WTC11 (cell line): ENCODE measurements at regions not wholly inside any gene's neighbourhood (a gene's known extent, or its start where the extent isn't known, plus 50 kb on each side); places are given as distances from the start of the nearest gene placed in this dataset.

Experiments used
- ATAC-seq: fragments of 200-7000 bp; cut with Tn5 transposase; 2 replicates; pipeline ENCODE4 v1.10.0; 2021; ENCODE audit warnings: mild to moderate bottlenecking, moderate library complexity
- CTCF ChIA-PET: fragments of 300-600 bp; sonication (Branson Sonifier 250); formaldehyde crosslinking; loops from one replicate; lab custom pipeline; 2021; ENCODE audit warnings: antibody characterized with exemption; lab: Charles Lee
- POLR2A ChIA-PET: fragments of 350-600 bp; sonication (Branson Sonifier 250); formaldehyde crosslinking; loops from one replicate; lab custom pipeline; 2021; ENCODE audit warnings: antibody characterized with exemption; lab: Charles Lee
- DNase-seq: peaks from one replicate; pipeline ENCODE4 v3.0.0; 2021; ENCODE audit warnings: low spot score
- H3K27ac Mint-ChIP-seq: 2 replicates; pipeline ENCODE4 v1.8.0; 2021; ENCODE audit warnings: mixed read lengths
- H3K27me3 Mint-ChIP-seq: 2 replicates; pipeline ENCODE4 v1.8.0; 2021; ENCODE audit warnings: low read depth, mild to moderate bottlenecking, moderate library complexity, mixed read lengths
- H3K36me3 Mint-ChIP-seq: 2 replicates; pipeline ENCODE4 v1.8.0; 2021; ENCODE audit warnings: mixed read lengths
- H3K4me1 Mint-ChIP-seq: 2 replicates; pipeline ENCODE4 v1.8.0; 2022; ENCODE audit warnings: mixed read lengths
- H3K4me3 Mint-ChIP-seq: 2 replicates; pipeline ENCODE4 v1.8.0; 2021; ENCODE audit warnings: mild to moderate bottlenecking, moderate library complexity, mixed read lengths
- H3K9me3 Mint-ChIP-seq: 2 replicates; pipeline ENCODE4 v1.8.0; 2021; ENCODE audit warnings: mixed read lengths
- ETV6 ChIP-seq: sonication (generic); formaldehyde crosslinking; IDR thresholded peaks from 2 replicates; pipeline ENCODE4 v1.8.1; 2022; ENCODE audit warnings: mild to moderate bottlenecking, missing genetic modification reagents
- JAZF1 ChIP-seq: fragments of 250-450 bp; sonication (Bioruptor Pico); IDR thresholded peaks from 2 replicates; pipeline ENCODE4 v1.9.0; 2021; ENCODE audit warnings: moderate library complexity, mild to moderate bottlenecking, inconsistent platforms
- NR1H2 ChIP-seq: sonication (generic); formaldehyde crosslinking; IDR thresholded peaks from 2 replicates; pipeline ENCODE4 v1.9.0; 2021; ENCODE audit warnings: mild to moderate bottlenecking, moderate library complexity, missing genetic modification reagents
- NR2C2 ChIP-seq: sonication (generic); formaldehyde crosslinking; IDR thresholded peaks from 2 replicates; pipeline ENCODE4 v1.8.0; 2022; ENCODE audit warnings: mild to moderate bottlenecking, missing genetic modification reagents
- PRRX2 ChIP-seq: fragments of 250-450 bp; sonication (Bioruptor Pico); IDR thresholded peaks from 2 replicates; pipeline ENCODE4 v1.8.0; 2021; ENCODE audit warnings: mild to moderate bottlenecking
- SOX15 ChIP-seq: fragments of 250-450 bp; sonication (Bioruptor Pico); IDR thresholded peaks from 2 replicates; pipeline ENCODE4 v1.9.0; 2021; ENCODE audit warnings: mild to moderate bottlenecking
- TEAD1 ChIP-seq: sonication (generic); formaldehyde crosslinking; IDR thresholded peaks from 2 replicates; pipeline ENCODE4 v1.8.0; 2022; ENCODE audit warnings: mild to moderate bottlenecking, missing genetic modification reagents
- TEAD4 ChIP-seq: sonication (generic); formaldehyde crosslinking; IDR thresholded peaks from 2 replicates; pipeline ENCODE4 v1.8.0; 2022; ENCODE audit warnings: mild to moderate bottlenecking, missing genetic modification reagents
- TP53 ChIP-seq: sonication (generic); formaldehyde crosslinking; IDR thresholded peaks from 2 replicates; pipeline ENCODE4 v1.8.1; 2023; ENCODE audit warnings: mild to moderate bottlenecking, missing genetic modification reagents
- ZBTB21 ChIP-seq: sonication (generic); formaldehyde crosslinking; IDR thresholded peaks from 2 replicates; pipeline ENCODE4 v1.8.1; 2023; ENCODE audit warnings: mild to moderate bottlenecking, missing genetic modification reagents, borderline replicate concordance
- ZNF671 ChIP-seq: fragments of 250-450 bp; sonication (Bioruptor Pico); IDR thresholded peaks from 2 replicates; pipeline ENCODE4 v1.8.0; 2021; ENCODE audit warnings: mild to moderate bottlenecking
- TF ChIP-seq, protein P1 (sequence below): sonication (generic); formaldehyde crosslinking; IDR thresholded peaks from 2 replicates; pipeline ENCODE4 v1.8.0; 2023; ENCODE audit warnings: missing genetic modification reagents, mild to moderate bottlenecking, borderline replicate concordance
- TF ChIP-seq, protein P2 (sequence below): sonication (generic); formaldehyde crosslinking; IDR thresholded peaks from 2 replicates; pipeline ENCODE4 v1.8.1; 2023; ENCODE audit warnings: mild to moderate bottlenecking, moderate library complexity, missing genetic modification reagents
- TF ChIP-seq, protein P3 (sequence below): sonication (generic); formaldehyde crosslinking; IDR thresholded peaks from 2 replicates; pipeline ENCODE4 v1.8.1; 2022; ENCODE audit warnings: mild to moderate bottlenecking, moderate library complexity, missing genetic modification reagents
- TF ChIP-seq, protein P4 (sequence below): fragments of 250-450 bp; sonication (Bioruptor Pico); IDR thresholded peaks from 2 replicates; pipeline ENCODE4 v1.9.0; 2021; ENCODE audit warnings: mild to moderate bottlenecking, borderline replicate concordance
- TF ChIP-seq, protein P5 (sequence below): sonication (generic); formaldehyde crosslinking; IDR thresholded peaks from 2 replicates; pipeline ENCODE4 v1.8.1; 2023; ENCODE audit warnings: mild to moderate bottlenecking, missing genetic modification reagents, moderate library complexity
- TF ChIP-seq, protein P6 (sequence below): sonication (generic); formaldehyde crosslinking; IDR thresholded peaks from 2 replicates; pipeline ENCODE4 v1.8.1; 2022; ENCODE audit warnings: low read depth, missing genetic modification reagents, borderline replicate concordance
- TF ChIP-seq, protein P7 (sequence below): sonication (generic); formaldehyde crosslinking; IDR thresholded peaks from 2 replicates; pipeline ENCODE4 v1.8.0; 2022; ENCODE audit warnings: mild to moderate bottlenecking, missing genetic modification reagents

GRCh38 chr18:8957731-8958130, 144.8 kb upstream of the NDUFV2 start:
- peaks cover 14% of the 10 kb centered on the region for H3K36me3 Mint-ChIP-seq
- peaks cover 31% of the 10 kb centered on the region for H3K9me3 Mint-ChIP-seq
- no peaks in the 10 kb centered on the region for H3K27me3 Mint-ChIP-seq
- no peak overlapping the region for H3K27ac Mint-ChIP-seq
- no peak for DNase-seq
- ChIA-PET POLR2A (no interaction called here), CTCF (no interaction called here)
- peaks cover 55% of the 10 kb centered on the region for H3K4me1 Mint-ChIP-seq
- H3K4me3 Mint-ChIP-seq, result no peak overlapping the region
- ATAC-seq, result no peak
- TF ChIP-seq NR2C2 (CRISPR knock-in tag) (no peak), TEAD1 (CRISPR knock-in tag) (no peak), ZBTB21 (CRISPR knock-in tag) (no peak), ZNF671 (CRISPR knock-in tag) (no peak), TP53 (CRISPR knock-in tag) (no peak), ETV6 (no peak), PRRX2 (CRISPR knock-in tag) (no peak), SOX15 (CRISPR knock-in tag) (no peak), NR1H2 (CRISPR knock-in tag) (no peak), JAZF1 (CRISPR knock-in tag) (no peak), TEAD4 (CRISPR knock-in tag) (no peak)
- TF ChIP-seq, protein P1, sequence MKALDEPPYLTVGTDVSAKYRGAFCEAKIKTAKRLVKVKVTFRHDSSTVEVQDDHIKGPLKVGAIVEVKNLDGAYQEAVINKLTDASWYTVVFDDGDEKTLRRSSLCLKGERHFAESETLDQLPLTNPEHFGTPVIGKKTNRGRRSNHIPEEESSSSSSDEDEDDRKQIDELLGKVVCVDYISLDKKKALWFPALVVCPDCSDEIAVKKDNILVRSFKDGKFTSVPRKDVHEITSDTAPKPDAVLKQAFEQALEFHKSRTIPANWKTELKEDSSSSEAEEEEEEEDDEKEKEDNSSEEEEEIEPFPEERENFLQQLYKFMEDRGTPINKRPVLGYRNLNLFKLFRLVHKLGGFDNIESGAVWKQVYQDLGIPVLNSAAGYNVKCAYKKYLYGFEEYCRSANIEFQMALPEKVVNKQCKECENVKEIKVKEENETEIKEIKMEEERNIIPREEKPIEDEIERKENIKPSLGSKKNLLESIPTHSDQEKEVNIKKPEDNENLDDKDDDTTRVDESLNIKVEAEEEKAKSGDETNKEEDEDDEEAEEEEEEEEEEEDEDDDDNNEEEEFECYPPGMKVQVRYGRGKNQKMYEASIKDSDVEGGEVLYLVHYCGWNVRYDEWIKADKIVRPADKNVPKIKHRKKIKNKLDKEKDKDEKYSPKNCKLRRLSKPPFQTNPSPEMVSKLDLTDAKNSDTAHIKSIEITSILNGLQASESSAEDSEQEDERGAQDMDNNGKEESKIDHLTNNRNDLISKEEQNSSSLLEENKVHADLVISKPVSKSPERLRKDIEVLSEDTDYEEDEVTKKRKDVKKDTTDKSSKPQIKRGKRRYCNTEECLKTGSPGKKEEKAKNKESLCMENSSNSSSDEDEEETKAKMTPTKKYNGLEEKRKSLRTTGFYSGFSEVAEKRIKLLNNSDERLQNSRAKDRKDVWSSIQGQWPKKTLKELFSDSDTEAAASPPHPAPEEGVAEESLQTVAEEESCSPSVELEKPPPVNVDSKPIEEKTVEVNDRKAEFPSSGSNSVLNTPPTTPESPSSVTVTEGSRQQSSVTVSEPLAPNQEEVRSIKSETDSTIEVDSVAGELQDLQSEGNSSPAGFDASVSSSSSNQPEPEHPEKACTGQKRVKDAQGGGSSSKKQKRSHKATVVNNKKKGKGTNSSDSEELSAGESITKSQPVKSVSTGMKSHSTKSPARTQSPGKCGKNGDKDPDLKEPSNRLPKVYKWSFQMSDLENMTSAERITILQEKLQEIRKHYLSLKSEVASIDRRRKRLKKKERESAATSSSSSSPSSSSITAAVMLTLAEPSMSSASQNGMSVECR (CRISPR knock-in tag), result no peak
- TF ChIP-seq, protein P2, sequence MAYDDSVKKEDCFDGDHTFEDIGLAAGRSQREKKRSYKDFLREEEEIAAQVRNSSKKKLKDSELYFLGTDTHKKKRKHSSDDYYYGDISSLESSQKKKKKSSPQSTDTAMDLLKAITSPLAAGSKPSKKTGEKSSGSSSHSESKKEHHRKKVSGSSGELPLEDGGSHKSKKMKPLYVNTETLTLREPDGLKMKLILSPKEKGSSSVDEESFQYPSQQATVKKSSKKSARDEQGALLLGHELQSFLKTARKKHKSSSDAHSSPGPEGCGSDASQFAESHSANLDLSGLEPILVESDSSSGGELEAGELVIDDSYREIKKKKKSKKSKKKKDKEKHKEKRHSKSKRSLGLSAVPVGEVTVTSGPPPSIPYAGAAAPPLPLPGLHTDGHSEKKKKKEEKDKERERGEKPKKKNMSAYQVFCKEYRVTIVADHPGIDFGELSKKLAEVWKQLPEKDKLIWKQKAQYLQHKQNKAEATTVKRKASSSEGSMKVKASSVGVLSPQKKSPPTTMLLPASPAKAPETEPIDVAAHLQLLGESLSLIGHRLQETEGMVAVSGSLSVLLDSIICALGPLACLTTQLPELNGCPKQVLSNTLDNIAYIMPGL (CRISPR knock-in tag), result no peak
- TF ChIP-seq, protein P3, sequence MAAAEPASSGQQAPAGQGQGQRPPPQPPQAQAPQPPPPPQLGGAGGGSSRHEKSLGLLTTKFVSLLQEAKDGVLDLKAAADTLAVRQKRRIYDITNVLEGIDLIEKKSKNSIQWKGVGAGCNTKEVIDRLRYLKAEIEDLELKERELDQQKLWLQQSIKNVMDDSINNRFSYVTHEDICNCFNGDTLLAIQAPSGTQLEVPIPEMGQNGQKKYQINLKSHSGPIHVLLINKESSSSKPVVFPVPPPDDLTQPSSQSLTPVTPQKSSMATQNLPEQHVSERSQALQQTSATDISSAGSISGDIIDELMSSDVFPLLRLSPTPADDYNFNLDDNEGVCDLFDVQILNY (CRISPR knock-in tag), result no peak
- TF ChIP-seq, protein P4, sequence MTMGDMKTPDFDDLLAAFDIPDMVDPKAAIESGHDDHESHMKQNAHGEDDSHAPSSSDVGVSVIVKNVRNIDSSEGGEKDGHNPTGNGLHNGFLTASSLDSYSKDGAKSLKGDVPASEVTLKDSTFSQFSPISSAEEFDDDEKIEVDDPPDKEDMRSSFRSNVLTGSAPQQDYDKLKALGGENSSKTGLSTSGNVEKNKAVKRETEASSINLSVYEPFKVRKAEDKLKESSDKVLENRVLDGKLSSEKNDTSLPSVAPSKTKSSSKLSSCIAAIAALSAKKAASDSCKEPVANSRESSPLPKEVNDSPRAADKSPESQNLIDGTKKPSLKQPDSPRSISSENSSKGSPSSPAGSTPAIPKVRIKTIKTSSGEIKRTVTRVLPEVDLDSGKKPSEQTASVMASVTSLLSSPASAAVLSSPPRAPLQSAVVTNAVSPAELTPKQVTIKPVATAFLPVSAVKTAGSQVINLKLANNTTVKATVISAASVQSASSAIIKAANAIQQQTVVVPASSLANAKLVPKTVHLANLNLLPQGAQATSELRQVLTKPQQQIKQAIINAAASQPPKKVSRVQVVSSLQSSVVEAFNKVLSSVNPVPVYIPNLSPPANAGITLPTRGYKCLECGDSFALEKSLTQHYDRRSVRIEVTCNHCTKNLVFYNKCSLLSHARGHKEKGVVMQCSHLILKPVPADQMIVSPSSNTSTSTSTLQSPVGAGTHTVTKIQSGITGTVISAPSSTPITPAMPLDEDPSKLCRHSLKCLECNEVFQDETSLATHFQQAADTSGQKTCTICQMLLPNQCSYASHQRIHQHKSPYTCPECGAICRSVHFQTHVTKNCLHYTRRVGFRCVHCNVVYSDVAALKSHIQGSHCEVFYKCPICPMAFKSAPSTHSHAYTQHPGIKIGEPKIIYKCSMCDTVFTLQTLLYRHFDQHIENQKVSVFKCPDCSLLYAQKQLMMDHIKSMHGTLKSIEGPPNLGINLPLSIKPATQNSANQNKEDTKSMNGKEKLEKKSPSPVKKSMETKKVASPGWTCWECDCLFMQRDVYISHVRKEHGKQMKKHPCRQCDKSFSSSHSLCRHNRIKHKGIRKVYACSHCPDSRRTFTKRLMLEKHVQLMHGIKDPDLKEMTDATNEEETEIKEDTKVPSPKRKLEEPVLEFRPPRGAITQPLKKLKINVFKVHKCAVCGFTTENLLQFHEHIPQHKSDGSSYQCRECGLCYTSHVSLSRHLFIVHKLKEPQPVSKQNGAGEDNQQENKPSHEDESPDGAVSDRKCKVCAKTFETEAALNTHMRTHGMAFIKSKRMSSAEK (CRISPR knock-in tag), result no peak
- TF ChIP-seq, protein P5, sequence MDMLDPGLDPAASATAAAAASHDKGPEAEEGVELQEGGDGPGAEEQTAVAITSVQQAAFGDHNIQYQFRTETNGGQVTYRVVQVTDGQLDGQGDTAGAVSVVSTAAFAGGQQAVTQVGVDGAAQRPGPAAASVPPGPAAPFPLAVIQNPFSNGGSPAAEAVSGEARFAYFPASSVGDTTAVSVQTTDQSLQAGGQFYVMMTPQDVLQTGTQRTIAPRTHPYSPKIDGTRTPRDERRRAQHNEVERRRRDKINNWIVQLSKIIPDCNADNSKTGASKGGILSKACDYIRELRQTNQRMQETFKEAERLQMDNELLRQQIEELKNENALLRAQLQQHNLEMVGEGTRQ (CRISPR knock-in tag), result no peak
- TF ChIP-seq, protein P6, sequence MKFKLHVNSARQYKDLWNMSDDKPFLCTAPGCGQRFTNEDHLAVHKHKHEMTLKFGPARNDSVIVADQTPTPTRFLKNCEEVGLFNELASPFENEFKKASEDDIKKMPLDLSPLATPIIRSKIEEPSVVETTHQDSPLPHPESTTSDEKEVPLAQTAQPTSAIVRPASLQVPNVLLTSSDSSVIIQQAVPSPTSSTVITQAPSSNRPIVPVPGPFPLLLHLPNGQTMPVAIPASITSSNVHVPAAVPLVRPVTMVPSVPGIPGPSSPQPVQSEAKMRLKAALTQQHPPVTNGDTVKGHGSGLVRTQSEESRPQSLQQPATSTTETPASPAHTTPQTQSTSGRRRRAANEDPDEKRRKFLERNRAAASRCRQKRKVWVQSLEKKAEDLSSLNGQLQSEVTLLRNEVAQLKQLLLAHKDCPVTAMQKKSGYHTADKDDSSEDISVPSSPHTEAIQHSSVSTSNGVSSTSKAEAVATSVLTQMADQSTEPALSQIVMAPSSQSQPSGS (CRISPR knock-in tag), result no peak
- TF ChIP-seq, protein P7, sequence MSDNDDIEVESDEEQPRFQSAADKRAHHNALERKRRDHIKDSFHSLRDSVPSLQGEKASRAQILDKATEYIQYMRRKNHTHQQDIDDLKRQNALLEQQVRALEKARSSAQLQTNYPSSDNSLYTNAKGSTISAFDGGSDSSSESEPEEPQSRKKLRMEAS (CRISPR knock-in tag), result no peak
